ENCODE measurements at regions not wholly inside any gene's neighbourhood (a gene's known extent, or its start where the extent isn't known, plus 50 kb on each side); places are given as distances from the start of the nearest gene placed in this dataset.
A peak's percentile ranks its signal among the peaks of the same experiment; 100 is the strongest.

DNA sequence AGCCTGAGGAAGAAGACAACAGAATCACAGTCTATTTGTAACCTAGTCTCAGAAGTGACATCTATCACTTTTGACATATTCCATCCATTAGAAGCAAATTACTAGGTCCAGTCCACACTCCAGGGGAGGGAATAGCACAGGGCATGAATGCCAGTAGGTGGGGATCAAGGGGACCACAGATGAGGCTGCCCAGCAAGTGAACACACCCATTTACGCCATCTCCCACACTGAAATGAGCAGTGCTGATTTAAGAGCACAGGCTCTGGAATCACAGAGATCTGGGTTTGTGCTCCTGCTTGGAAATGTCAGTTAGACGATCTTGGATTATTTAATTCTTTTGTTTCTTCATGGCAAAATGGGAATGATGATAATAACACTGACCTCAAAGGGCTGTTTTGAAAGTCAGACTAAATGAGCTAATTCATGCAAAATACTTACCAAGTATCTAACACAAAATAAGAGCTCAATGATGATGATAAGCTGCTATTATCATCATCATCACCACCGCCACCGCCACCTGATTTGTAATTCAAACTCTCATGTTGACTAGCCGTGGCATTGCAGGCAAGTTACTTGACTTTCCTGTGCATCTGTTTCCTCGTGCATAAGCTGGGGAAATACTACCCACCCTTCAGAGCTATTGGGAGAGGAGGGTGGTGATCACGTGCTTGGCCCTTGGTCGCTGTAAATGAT lies 138.9 kb upstream of the KLF14 start:
- ChIA-PET CTCF (no interaction called here), POLR2A (ENCODE audit: low non-redundant PET) (no interaction called here)
- Histone ChIP-seq H3K4me1 (ENCODE audit: insufficient read depth, low read length, poor library complexity, severe bottlenecking) (peaks cover 34% of the 10 kb centered on the region), H3K9me3 (ENCODE audit: low read depth, low read length, poor library complexity, severe bottlenecking) (no peaks in the 10 kb centered on the region), H3K27me3 (replicated peaks; ENCODE audit: insufficient read depth, low read depth, low read length, poor library complexity) (no peaks in the 10 kb centered on the region), H3K27ac (ENCODE audit: low read depth, low read length, poor library complexity, severe bottlenecking) (peak overlapping the region; percentile 46), H3K4me3 (ENCODE audit: low read depth, low read length, poor library complexity, severe bottlenecking) (no peak overlapping the region), H3K36me3 (ENCODE audit: insufficient read depth, low read length, poor library complexity, severe bottlenecking) (peaks cover 77% of the 10 kb centered on the region)
- TF ChIP-seq, protein P1, sequence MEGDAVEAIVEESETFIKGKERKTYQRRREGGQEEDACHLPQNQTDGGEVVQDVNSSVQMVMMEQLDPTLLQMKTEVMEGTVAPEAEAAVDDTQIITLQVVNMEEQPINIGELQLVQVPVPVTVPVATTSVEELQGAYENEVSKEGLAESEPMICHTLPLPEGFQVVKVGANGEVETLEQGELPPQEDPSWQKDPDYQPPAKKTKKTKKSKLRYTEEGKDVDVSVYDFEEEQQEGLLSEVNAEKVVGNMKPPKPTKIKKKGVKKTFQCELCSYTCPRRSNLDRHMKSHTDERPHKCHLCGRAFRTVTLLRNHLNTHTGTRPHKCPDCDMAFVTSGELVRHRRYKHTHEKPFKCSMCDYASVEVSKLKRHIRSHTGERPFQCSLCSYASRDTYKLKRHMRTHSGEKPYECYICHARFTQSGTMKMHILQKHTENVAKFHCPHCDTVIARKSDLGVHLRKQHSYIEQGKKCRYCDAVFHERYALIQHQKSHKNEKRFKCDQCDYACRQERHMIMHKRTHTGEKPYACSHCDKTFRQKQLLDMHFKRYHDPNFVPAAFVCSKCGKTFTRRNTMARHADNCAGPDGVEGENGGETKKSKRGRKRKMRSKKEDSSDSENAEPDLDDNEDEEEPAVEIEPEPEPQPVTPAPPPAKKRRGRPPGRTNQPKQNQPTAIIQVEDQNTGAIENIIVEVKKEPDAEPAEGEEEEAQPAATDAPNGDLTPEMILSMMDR (conservative IDR thresholded peaks at IDR 0.05; ENCODE audit: low read depth, low read length), result no peak
- TF ChIP-seq EZH2 (IDR thresholded peaks at IDR 0.05; ENCODE audit: borderline replicate concordance, low read depth, low read length, poor library complexity, severe bottlenecking), result no peak
- DNase-seq (ENCODE audit: low spot score), result no peak
- intact Hi-C loops (cut with micrococcal nuclease; ENCODE audit: unreplicated experiment), result no loop called here
- BruUV-seq (replicated peaks), result no TSS peak

DNA sequence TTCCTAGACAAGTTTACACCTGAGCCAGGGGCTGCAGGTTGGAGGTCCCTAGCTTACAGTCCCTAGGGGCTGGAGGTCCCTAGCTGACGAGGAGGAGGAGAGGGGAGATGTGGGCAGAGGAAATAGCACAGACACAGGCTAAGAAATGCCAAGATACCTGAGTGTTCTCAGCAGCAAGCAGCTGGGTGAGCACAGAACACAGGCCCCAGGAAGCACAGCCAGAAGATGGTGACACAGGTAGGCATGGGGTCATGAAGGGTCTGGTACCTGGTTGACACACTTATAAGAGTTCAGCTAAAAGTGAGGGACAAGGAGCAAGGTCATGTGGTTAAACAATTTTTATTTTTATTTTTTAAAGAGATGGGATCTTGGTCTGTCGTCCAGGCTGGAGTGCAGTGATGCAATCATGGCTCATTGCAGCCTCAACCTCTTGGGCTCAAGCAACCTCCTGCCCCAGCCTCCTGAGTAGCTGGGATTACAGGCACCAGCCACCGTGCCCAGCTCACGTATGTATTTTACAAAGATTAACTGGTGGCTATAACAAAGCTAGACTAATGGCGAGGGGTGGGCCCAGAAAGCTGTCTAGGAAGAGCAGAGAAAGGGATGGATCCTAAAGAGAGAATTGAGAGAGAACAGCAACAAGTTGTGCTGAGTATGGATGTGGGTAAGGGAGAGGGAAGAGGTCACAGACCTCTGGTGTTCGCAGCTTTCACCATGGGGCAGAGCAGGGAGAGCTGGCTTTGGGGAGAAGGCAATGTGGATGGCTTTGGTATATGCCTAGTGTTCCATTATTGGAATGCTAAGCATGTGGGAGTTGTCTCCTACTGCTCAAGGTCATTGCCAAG lies 140.3 kb upstream of the KLF14 start:
- TF ChIP-seq, protein P1 (conservative IDR thresholded peaks at IDR 0.05; ENCODE audit: low read depth, low read length), result no peak
- TF ChIP-seq EZH2 (IDR thresholded peaks at IDR 0.05; ENCODE audit: borderline replicate concordance, low read depth, low read length, poor library complexity, severe bottlenecking), result no peak
- Histone ChIP-seq H3K36me3 (ENCODE audit: insufficient read depth, low read length, poor library complexity, severe bottlenecking) (peaks cover 73% of the 10 kb centered on the region), H3K4me1 (ENCODE audit: insufficient read depth, low read length, poor library complexity, severe bottlenecking) (peaks cover 48% of the 10 kb centered on the region), H3K27ac (ENCODE audit: low read depth, low read length, poor library complexity, severe bottlenecking) (peak overlapping the region; percentile 46), H3K4me3 (ENCODE audit: low read depth, low read length, poor library complexity, severe bottlenecking) (no peak overlapping the region), H3K27me3 (replicated peaks; ENCODE audit: insufficient read depth, low read depth, low read length, poor library complexity) (no peaks in the 10 kb centered on the region), H3K9me3 (ENCODE audit: low read depth, low read length, poor library complexity, severe bottlenecking) (no peaks in the 10 kb centered on the region)
- POLR2A ChIA-PET (ENCODE audit: low non-redundant PET), result no interaction called here
- DNase-seq (ENCODE audit: low spot score), result no peak
- intact Hi-C loops (cut with micrococcal nuclease; ENCODE audit: unreplicated experiment), result no loop called here
- no TSS peak for BruUV-seq (replicated peaks)
- CTCF ChIA-PET, result interaction anchor here (1.8 kb wide), 1 partner anchor 23 kb away, joined by 7 read pairs; no protein-coding TSS in a partner anchor

DNA sequence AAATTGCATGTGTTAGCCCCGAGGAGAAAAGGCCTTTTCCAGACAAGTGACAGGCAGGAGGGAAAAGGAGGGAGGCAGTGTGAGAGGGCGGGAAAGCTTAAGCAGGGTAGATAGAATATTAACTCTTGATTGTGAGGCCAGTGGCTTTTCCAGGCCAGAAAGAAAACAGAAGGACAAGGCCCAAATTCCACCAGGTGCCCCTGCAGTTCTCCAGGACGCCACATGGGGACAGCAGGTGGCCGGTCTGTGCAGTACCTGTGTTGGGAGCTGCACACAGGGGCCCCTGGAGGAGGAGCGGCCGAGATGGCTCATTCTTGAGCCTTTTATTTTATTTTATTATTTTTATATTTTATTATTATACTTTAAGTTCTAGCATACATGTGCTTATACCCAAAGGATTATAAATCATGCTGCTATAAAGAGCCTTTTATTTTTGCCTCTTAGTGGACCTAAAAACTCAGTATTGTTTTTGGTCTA lies 141.3 kb upstream of the KLF14 start:
- DNase-seq (ENCODE audit: low spot score), result no peak
- Histone ChIP-seq H3K9me3 (ENCODE audit: low read depth, low read length, poor library complexity, severe bottlenecking) (no peaks in the 10 kb centered on the region), H3K4me1 (ENCODE audit: insufficient read depth, low read length, poor library complexity, severe bottlenecking) (peaks cover 57% of the 10 kb centered on the region), H3K27me3 (replicated peaks; ENCODE audit: insufficient read depth, low read depth, low read length, poor library complexity) (no peaks in the 10 kb centered on the region), H3K36me3 (ENCODE audit: insufficient read depth, low read length, poor library complexity, severe bottlenecking) (peaks cover 66% of the 10 kb centered on the region), H3K4me3 (ENCODE audit: low read depth, low read length, poor library complexity, severe bottlenecking) (no peak overlapping the region), H3K27ac (ENCODE audit: low read depth, low read length, poor library complexity, severe bottlenecking) (peak overlapping the region; percentile 46)
- ChIA-PET POLR2A (ENCODE audit: low non-redundant PET) (no interaction called here), CTCF (interaction anchor here (1.8 kb wide), 1 partner anchor 22 kb away, joined by 7 read pairs; no protein-coding TSS in a partner anchor)
- no TSS peak for BruUV-seq (replicated peaks)
- TF ChIP-seq, protein P1 (conservative IDR thresholded peaks at IDR 0.05; ENCODE audit: low read depth, low read length), result peak; percentile 69
- TF ChIP-seq EZH2 (IDR thresholded peaks at IDR 0.05; ENCODE audit: borderline replicate concordance, low read depth, low read length, poor library complexity, severe bottlenecking), result no peak
- intact Hi-C loops (cut with micrococcal nuclease; ENCODE audit: unreplicated experiment), result no loop called here

Data from A673 (cell line).